Parathyroid adenoma (tissue), 2 donors: ENCODE measurements at regions not wholly inside any gene's neighbourhood (a gene's known extent, or its start where the extent isn't known, plus 50 kb on each side); places are given as distances from the start of the nearest gene placed in this dataset.

Experiments
- H2AFZ ChIP-seq: fragments of 300-600 bp; sonication (generic); one replicate; pipeline ENCODE4 v1.7.0; 2017; ENCODE audit warnings: antibody characterized with exemption, mild to moderate bottlenecking
- H3K27ac ChIP-seq: fragments of 300-600 bp; sonication (generic); one replicate; pipeline ENCODE4 v1.7.0; 2017
- H3K27me3 ChIP-seq: fragments of 300-600 bp; sonication (generic); one replicate; pipeline ENCODE4 v1.7.0; 2017; ENCODE audit warnings: low read length; ENCODE audit not compliant: control insufficient read depth, insufficient read depth
- H3K36me3 ChIP-seq: fragments of 300-600 bp; sonication (generic); one replicate; pipeline ENCODE4 v1.7.0; 2017; ENCODE audit warnings: low read length; ENCODE audit not compliant: control insufficient read depth, insufficient read depth
- H3K4me1 ChIP-seq: fragments of 300-600 bp; sonication (generic); one replicate; pipeline ENCODE4 v1.7.0; 2017; ENCODE audit warnings: control low read depth
- H3K4me2 ChIP-seq: fragments of 300-600 bp; sonication (generic); one replicate; pipeline ENCODE4 v1.7.0; 2017; ENCODE audit warnings: low read length
- H3K4me3 ChIP-seq: fragments of 300-600 bp; sonication (generic); one replicate; pipeline ENCODE4 v1.7.0; 2017; ENCODE audit warnings: low read depth, low read length
- H3K79me2 ChIP-seq: fragments of 300-600 bp; sonication (generic); one replicate; pipeline ENCODE4 v1.7.0; 2017; ENCODE audit warnings: control low read depth
- H3K9ac ChIP-seq: fragments of 300-600 bp; sonication (generic); one replicate; pipeline ENCODE4 v1.7.0; 2017; ENCODE audit warnings: mild to moderate bottlenecking
- H3K9me3 ChIP-seq: fragments of 300-600 bp; sonication (generic); one replicate; pipeline ENCODE4 v1.7.0; 2017; ENCODE audit warnings: low read length; ENCODE audit not compliant: control insufficient read depth
- CTCF ChIP-seq: fragments of 300-600 bp; sonication (generic); IDR thresholded peaks from one replicate; pipeline ENCODE4 v1.7.0; 2017; ENCODE audit warnings: antibody characterized with exemption, mild to moderate bottlenecking
- donor health status: primary hyperparathyroidism.

GRCh38 chr9:129500161-129500862 is 120.6 kb downstream of the C9orf50 start:
- no peaks in the 10 kb centered on the region for H3K79me2 ChIP-seq
- peak overlapping the region; percentile 42 for H3K27ac ChIP-seq
- H3K27me3 ChIP-seq: no peaks in the 10 kb centered on the region
- TF ChIP-seq CTCF: no peak
- peaks cover 18% of the 10 kb centered on the region for H3K4me1 ChIP-seq
- no peaks in the 10 kb centered on the region for H3K9me3 ChIP-seq
- no peak overlapping the region for H3K4me3 ChIP-seq
- H3K9ac ChIP-seq: no peak overlapping the region
- no peak overlapping the region for H2AFZ ChIP-seq
- no peaks in the 10 kb centered on the region for H3K36me3 ChIP-seq
- no peak overlapping the region for H3K4me2 ChIP-seq

GRCh38 chr9:129498451-129499384 is 122.2 kb downstream of the C9orf50 start:
- peaks cover 19% of the 10 kb centered on the region for H3K4me1 ChIP-seq
- H3K4me2 ChIP-seq: peak overlapping the region; percentile 98
- H3K27me3 ChIP-seq: no peaks in the 10 kb centered on the region
- H3K79me2 ChIP-seq: no peaks in the 10 kb centered on the region
- no peak overlapping the region for H3K27ac ChIP-seq
- H3K9me3 ChIP-seq: no peaks in the 10 kb centered on the region
- H2AFZ ChIP-seq: no peak overlapping the region
- no peaks in the 10 kb centered on the region for H3K36me3 ChIP-seq
- TF ChIP-seq CTCF: no peak
- no peak overlapping the region for H3K9ac ChIP-seq
- no peak overlapping the region for H3K4me3 ChIP-seq

- Histone ChIP-seq H3K4me2 (peak overlapping the region; percentile 98), H3K27me3 (no peaks in the 10 kb centered on the region), H3K79me2 (no peaks in the 10 kb centered on the region), H3K36me3 (no peaks in the 10 kb centered on the region), H2AFZ (no peak overlapping the region), H3K4me3 (peak overlapping the region; percentile 44), H3K9me3 (no peaks in the 10 kb centered on the region), H3K9ac (no peak overlapping the region), H3K4me1 (peaks cover 19% of the 10 kb centered on the region), H3K27ac (peak overlapping the region; percentile 90)
- no peak for TF ChIP-seq CTCF
Observed at GRCh38 chr9:129497813-129498450, 123.0 kb downstream of the C9orf50 start.

DNA sequence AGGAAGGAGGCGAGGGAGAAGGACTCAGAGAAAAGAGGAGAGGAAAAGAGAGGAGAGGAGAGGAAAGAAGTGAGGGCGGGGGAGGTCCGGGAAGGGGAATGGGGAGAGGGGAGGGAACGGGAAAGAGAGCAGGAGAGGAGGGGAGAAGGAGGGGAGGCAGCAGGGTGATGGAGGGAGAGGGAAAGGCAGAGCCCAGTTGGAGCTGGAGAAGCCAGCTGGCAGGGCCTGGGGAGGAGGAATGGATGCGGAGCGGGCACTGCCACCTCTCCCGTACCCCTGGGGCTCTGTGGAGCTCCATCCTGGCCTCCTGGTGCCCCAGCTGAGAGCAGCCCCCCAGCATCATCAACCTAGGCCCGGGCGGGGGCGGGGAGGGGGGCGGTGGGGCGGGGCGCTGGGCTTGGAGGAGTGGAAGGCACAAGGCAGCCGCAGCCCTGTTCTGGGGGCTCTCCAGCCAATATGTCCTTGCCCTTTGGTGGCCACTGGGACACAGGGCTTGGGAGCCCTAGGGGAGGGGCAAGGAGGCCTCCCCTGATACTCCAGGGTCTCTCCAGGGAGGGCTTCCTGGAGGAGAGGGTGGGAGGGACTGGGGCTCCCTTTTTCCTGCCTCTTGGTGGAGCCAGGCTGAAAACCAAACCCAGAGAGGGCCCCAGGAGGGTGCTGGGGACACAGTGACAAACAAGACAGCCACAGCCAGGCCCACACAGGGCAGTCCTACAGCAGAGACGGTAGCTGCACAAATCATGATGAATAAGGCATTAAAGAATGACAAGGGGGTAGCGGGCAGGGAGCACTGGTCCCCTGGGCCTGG is 123.7 kb downstream of the C9orf50 start:
- peak overlapping the region; percentile 98 for H3K4me2 ChIP-seq
- H3K79me2 ChIP-seq: no peaks in the 10 kb centered on the region
- peaks cover 19% of the 10 kb centered on the region for H3K4me1 ChIP-seq
- no peaks in the 10 kb centered on the region for H3K9me3 ChIP-seq
- peak overlapping the region; percentile 40 for H2AFZ ChIP-seq
- no peak for TF ChIP-seq CTCF
- no peaks in the 10 kb centered on the region for H3K36me3 ChIP-seq
- no peak overlapping the region for H3K9ac ChIP-seq
- H3K27ac ChIP-seq: peak overlapping the region; percentile 90
- H3K27me3 ChIP-seq: no peaks in the 10 kb centered on the region
- H3K4me3 ChIP-seq: peak overlapping the region; percentile 90
